Activated T-helper 1 cell treated with anti-CD3 and anti-CD28 coated beads, Interleukin-2, amount 50 U/mL, for 16 hours (primary cell): ENCODE measurements at regions not wholly inside any gene's neighbourhood (a gene's known extent, or its start where the extent isn't known, plus 50 kb on each side); places are given as distances from the start of the nearest gene placed in this dataset.

ENCODE experiments used
- DNase-seq, 2 donors: peaks; one replicate each; pipeline ENCODE4 v3.0.0-alpha.2; 2020; ENCODE audit warnings: low read depth in 1 of 2, low spot score in 1 of 2

DNA sequence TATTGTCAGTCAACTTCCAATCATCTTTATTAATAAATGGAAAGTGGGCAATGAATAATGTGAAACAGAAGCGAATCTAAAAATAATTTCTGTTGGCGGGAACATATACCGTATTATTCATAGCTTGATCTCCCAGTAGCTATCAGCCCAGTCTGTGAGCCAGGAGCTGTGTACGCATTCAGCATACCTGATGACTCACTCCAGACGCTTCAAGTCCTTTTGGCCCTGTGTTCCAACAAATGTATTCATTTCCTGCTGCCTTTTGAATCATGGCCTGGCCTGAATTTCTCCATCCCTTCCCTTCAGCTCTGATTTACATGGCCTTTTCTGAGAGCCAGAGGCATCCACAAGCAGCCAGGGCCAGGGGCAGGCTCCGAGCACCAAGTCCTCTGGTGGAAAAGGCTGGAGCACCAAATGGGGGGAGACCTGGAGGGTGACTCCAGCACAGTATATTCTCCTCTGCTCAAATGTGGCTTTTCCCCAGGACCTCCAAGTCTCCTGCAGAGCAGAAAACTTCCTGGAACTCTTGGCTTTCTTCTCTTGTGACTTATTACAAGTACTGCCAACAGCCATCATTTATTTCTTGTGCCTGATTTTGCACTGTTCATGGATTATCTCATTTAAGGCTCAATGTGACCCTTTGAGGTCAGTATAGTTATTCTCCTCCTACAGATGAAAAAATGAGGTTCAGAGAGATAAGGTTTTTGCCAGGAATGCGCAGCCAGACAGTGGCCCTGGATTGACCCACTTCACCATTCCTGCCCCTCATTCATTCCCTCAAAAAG is 108.7 kb downstream of the EN1 start:
- DNase-seq, result no peak

DNA sequence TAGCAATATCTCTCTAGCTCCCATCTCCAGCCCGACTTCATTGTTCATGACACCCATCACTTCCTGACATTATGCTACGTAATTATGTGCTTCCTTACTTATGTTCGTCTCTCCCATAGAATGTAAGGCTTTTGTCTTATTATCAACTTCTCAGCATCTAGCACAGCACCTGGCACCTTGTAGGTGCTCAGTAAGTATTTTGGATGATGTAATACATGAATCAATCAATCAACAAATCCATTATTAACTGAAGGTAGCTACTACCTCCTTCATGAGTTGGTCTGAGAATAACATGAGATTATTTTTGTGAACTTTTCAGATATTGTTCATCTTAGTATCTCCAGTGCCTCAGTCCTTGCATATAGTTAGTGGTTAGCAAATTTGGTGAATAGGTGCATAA is 109.3 kb downstream of the EN1 start:
- DNase-seq, result no peak

DNA sequence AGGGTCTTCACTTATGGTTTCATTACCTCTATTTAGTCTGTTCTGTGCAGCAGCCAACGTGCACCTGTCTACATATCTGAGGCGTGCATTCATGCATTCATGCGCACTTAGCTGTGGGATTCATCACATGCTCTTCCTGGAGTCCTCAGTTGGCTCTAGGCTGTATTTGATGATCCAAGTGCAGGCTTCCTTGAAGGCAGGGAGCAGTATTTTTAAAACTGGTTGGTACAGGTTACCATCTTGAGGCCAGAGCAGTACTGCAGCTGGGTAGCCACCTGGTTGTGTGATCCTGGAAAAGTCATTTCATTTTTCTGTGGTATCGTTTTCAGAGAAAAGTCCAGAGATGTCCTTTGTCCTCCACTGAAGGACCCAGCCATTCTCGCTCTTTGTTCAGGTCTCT is 109.8 kb downstream of the EN1 start:
- no peak for DNase-seq

DNA sequence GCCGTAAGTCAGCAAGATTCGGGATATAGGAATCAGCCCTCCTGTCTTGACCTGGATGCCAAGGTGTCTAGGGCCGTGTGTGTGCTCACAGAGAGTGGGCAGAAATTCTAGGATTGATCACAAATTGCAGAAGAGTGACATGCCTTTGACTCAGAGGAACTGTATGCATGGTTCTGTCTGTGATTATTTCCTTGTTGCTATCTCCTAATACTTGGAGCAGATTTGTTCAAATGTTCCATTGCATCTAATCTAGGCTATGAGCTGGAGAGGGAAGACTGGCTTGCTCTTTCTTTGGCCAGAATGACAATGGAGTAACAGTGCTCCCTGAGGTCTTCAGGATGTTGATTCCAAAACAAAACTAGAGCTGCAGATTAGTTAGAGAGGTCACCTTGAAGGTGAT is 115.0 kb downstream of the EN1 start:
- no peak for DNase-seq

DNA sequence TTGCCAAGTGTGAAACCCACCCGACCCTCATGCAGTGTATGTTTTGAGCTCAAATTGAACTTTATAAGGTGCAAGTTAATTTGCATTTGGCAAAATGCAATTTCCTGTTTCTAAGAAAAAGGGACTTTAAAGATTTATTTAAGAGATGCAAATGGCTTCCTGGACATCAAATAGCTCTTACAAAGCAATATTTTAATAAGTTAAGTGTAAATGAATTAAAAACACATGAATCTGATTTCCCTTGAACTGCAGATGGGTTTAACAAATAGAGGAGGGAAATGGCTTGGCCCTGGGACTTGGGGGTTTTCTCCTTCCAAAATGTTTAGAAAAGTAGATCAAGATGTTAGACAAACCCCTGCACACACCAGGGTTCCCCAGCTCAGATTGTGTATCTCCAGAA is 116.0 kb downstream of the EN1 start:
- DNase-seq, result no peak

DNA sequence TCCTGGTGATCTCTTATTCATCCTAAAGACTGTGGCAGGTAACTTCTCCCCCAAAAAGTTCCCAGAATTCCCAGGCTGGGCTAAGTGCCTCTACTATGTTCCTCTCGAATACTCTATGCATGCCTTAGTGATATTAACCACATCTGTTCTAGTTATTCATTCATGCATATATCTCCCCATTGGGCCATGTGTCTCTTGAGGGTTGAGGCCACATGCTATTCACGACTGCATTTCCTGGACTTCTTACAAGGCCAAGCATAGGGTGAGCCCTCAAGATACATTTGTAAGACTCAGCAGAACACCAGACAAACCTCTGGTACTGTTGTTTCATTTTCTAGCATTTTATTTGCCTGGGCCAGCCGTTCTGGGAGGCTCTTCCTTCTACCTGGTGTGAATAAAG is 117.0 kb downstream of the EN1 start:
- no peak for DNase-seq

DNA sequence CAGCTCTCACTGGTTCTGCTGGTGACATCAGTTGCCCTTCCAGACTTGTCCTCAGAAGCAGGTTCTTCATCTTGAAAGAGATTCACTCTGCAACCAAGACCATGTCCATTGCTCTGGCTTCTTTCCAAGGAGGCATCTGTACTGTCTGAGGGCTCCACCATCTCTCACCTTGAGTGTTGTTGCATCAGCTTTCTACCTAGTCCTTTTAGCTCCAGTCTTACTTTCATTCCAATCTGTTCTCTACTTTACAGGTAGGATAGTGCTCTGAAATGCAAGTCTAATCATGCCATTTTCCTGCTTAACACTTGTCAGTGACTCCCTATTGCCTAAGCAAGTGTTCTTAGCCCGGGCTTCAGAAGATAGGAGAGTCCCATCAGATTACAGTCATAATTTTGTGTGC is 117.7 kb downstream of the EN1 start:
- no peak for DNase-seq

DNA sequence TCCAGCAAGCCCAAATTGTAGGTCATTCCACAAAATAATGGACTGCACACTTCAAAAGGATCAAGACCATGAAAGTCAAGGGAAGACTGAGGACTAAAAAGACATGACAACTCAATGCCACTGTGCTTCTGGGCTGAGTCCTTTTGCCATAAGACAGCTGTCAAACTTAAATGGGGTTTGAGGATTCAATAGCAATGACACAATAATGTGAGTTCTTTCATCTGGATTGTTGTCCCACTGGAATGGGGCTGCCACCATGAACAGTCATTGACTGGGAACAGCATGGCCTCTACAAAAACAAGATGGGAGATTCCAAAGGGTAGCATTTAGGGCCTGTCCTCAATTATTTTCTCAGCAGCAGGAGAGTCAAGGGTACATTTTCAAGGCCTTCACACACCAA is 118.5 kb downstream of the EN1 start:
- no peak for DNase-seq

DNA sequence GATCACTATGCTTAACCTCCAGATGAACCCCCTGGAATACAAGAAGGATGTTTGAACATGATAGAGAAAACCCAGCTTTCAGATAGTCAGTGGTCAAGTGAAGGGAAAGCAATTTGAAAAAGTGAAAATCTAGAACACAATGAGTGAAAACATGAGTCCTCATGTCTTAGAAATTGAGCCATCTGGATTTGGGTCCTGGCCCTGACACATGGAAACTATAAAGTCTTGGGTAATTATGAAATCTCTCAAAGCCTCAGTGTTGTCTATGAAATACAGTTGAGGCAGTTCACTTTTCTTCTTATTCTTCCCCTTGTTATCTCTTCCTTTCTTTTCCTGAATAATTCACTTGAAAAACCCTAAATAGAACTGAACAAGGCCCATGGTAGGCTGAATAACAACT is 120.6 kb downstream of the EN1 start:
- DNase-seq, result no peak

DNA sequence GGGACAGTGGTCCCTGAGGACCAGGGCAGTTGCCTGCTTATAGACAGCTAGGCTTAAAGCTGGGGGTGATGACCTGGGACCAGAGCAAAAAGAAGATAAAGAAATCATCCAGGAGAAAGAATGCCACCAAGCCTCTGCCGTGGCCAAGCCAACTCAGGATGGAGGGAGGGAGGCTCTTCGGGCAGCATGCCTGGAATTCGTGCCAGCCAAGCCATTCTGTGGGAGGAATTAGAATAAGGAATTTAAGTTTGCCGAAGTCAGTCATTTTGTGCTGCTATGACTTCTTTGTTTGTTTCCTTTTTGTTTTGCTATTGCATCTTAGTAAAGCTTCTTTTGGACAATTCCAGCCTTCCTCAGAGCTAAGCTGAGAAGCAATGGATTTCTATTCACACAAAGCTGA is 124.1 kb downstream of the EN1 start:
- no peak for DNase-seq

DNA sequence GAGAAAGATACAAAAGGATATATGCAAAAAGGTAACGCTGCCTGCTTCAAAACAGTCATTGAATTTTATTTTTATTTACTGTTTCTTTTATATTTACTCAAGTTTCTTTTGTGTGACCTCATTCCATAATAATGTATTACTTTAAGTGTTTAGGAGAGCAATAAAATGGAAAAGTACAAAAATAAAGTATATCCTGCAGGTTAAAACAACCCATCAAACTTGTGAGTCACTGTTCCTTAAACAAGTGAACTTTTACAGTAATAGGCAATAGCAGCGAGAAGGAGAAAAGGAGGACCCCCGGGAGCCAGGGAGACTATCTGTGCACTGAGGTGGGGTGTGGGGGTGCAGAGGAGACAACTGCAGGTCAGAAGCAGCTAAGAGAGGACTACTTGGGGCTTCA is 124.5 kb downstream of the EN1 start:
- no peak for DNase-seq

DNA sequence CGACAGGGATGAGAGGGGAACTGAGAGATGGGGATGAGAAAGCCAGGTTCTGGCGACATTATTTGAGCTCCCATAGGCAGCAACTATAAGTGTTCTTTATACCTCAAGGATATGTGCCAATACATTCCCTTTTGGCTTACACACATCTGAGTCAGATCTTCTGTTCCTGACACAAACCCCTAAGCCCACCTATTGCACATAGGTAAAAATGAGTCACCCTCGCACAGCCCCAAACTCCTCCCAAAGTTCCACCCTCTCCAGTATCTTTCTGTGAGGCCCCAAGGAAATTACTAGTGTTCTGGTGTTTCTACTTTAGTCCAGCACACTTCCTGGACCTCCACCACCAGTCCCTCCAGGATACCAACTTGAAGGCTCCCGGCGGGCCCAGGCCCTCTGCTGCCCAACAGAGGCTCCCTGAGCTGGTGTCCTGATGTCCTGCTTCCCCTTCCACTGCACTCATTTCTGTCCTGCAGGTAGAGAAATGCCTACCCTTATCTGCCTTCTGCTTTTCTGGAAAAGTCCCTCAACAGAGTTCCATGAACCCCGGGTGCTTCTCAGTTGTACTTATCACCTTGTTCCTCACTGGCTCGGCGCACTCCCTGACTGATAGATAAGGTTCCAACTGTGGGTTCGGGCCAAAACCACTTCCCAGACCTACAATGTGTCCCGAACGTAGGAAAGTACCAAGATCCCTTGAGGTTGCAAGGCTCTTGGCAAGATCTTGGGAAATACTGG is 125.5 kb downstream of the EN1 start:
- DNase-seq, result no peak

DNA sequence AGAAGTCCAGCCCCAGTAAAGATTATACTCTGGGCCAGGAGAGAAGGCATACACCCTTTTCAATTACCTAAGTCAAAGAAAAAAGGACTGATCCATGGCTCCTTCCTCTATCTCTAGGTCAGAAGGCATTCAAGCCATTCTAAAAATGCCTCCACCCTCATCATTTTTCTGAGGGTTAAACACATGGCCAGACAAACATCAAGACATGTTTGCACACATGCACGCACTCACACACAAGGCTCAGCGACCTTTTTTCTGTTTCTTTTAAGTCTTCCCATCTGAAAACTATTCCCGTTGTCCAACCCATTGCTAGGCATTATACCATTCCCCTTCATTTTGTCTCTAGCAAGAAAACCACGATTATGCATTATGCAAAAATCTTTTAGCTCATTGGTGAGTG is 126.6 kb downstream of the EN1 start:
- no peak for DNase-seq

DNA sequence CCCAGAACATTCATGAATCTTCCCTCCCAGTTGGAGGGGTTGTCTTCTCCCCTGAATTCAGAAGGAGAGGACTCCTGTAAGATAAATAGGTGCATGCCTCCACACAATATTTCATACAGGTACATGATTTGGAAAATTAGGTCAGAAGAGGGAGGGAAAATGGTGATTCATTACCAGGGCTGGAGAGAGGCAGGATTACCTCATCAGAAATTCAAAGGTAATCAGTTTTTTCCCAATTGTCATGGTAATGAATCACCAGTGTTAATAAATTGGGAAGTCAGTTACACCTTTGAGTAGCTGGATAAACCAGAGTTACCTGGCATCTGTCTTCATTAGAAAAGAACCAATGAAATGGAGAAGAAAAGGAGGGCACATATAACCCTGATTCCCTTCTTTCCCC is 128.5 kb downstream of the EN1 start:
- no peak for DNase-seq

DNA sequence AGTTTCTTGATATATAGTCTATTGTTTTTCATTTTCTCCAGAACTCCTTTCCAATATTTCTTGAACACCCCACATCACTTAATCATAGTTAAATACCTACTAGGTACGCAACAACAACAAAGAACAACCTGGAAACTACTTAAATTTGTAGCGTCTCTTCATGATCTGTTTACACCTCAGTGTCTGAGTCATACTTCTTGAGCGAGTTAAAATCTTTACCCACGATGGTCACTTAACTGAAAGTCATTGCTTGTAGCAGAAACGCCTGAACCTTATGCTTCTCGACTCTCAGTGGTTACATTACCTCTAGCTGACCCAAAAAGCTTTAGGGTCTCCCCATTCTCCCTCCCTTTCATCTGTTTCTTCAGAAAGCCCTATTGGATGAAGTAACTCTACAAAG is 131.3 kb downstream of the EN1 start:
- DNase-seq, result no peak

DNA sequence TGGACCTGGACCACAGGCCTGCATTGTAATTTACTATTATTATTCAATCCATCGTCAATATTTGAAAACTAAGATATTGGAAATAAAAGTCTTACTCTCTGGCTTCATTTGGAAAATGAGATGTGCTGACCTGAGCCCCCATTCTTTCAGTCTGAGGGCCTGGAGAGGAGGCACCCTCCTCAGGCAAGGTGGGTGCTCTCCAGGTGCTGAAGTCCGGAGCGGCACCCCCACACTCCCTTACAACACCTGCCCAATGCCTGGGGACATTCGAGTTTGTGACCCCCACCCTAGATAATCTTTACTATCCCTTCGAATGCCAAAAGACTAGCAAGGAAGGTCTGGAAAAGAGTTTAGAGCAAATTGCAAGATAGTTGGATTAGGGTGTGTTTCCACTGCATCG is 133.3 kb downstream of the EN1 start:
- no peak for DNase-seq

DNA sequence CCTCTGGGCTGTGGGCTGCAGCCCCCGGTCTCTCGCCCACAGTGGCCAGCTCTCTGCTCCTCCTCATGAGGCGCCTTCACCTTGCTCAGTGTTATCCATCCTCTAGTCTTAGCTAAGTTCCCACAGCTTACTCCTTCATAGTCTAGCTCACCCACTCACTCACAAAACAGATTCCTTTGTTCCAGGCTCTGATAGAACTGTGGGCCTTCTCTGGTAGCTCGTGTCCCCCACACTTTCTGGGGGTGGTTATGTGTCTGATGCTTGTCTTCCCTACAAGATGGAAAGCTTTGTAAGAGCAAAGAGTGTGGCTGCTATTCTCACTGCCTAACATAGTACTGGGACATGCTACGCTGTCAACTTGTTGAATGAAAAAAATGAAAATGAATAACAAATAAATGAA is 135.8 kb downstream of the EN1 start:
- no peak for DNase-seq

DNA sequence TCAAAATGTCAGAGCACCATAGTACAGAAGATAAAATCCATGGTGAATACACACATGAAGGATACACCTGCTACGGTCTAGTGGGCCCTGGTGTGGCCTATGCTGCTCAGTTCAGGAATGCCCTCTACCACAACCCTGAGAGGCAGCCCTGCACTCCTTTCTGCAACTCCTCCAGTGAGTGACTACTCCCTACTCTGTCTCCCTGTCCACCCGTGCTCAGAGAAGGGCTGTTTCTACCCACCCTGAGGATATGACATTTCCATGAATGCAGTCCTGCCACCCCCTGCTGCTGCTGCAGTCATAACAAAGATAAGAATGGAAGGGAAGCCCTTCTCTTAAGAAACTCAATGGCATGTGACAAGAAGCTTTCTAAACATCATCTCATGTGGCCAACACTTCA is 137.0 kb downstream of the EN1 start:
- no peak for DNase-seq

DNA sequence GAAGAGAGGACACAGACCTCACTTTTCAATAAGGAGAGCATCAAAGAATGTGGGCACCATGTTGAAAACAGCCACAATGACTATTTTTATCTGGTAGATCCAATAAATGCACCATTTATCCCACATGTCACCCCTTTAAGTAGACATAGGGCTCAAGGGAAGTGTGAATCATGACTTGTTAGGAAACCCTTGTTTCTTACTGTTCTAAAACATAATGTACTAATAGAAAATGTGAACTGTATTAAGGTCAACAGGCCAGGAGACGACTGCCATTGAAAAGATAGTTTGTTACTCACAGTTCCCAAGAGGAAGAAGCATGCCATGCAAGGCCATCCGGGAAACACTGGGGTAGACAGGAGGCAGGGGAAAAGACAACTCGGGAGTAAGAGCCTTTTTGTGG is 137.7 kb downstream of the EN1 start:
- no peak for DNase-seq

DNA sequence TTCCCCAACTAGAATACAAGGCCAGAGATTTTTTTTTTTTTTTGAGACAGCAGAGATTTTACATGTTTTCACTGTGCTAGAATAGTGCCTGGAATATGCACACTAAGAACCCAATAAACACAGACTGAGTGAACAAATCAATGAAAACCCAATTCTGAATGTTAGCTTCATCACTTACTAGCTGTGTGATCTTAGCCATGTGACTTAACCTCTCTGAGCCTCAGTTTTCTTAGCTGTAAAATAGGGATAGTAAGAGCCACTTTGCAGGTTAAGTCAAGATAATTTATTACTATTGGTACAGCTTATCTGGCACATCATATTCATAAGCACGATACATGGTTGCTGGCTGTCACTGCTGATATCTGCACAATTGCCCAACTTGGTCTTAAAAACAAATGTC is 140.6 kb downstream of the EN1 start:
- no peak for DNase-seq

DNA sequence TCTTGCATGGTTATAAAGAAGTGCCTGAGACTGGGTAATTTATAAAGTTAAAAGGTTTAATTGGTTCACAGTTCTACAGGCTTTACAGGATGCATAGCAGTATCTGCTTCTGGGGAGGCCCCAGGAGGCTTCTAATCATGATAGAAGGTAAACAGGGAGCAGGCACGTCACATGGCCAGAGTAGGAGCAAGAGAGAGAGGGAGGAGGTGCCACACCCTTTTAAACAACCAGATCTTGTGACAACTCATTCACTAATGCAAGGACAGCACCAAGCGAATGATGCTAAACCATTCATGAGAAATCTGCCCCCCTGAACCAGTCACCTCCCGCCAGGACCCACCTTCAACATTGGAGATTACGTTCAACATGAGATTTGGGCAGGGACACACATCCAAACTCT is 141.1 kb downstream of the EN1 start:
- no peak for DNase-seq

DNA sequence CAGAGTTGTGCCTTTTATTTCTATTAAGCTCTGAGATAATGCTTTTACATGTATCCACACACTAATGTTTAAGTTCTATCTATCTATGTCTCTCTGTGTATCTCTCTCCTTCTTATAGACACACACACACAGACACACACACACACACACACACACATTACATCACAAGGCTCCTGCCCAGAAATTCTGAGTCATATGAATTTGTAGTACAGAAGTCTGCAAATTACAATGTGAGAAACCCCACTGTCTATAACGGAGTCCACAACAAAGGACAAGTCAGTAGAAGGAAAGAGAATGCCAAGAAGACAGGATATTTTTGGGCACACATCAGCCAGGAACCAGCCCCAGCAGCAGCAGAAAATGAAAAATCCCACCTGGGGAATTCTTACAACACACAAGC is 142.4 kb downstream of the EN1 start:
- DNase-seq, result no peak
